ENCODE measurements at regions not wholly inside any gene's neighbourhood (a gene's known extent, or its start where the extent isn't known, plus 50 kb on each side); places are given as distances from the start of the nearest gene placed in this dataset.

DNA sequence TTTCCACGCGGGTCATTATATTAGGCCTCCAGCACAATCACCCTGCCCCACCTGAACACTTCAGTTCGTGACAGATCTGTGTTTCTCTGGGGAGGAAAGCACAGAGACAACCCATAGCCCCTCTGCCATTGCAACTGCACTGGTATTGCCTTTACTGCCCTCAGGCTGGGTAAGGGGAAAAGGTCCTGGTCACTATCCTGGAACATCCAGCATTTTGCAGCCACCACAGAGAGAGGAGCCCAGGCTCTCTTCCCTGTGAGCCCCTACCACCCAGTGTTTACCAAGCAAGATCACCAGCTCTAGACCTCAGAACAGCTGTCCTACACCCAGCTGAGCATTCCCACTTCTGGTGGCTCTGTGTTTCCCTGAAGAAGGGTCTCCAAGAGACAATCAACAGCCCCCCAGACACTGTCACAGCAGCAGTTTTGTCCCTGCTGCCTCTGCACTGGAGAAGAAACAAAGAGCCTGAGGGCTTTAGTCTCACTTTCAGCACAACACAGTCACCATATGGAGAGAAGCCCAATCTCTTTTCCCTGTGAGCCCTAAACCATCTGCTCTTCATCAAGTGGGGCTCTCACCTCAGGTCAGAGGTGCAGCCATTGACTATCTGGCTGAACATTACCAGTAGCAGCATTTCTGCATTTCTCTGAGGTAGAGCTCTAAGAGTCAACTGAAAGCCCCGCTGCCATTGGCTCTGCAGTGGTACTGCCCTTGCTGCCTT is 655.2 kb upstream of the FAM174A start:
- Histone ChIP-seq H3K9ac (ENCODE audit: insufficient read depth, low read length, poor library complexity, severe bottlenecking) (no peak overlapping the region), H3K4me2 (replicated peaks; ENCODE audit: extremely low read depth, low read length, poor library complexity, severe bottlenecking) (no peak overlapping the region), H2AFZ (ENCODE audit: insufficient read depth, low read depth, low read length, poor library complexity, severe bottlenecking) (no peak overlapping the region), H3K27ac (ENCODE audit: low read depth in 1 of 2, low read length in 2 of 2) (no peak overlapping the region), H3K4me3 (replicated peaks in 1 of 3; ENCODE audit: low read depth in 2 of 3, low read length in 3 of 3) (no peak overlapping the region), H3K79me2 (ENCODE audit: insufficient read depth, low read length) (no peaks in the 10 kb centered on the region), H3K9me3 (replicated peaks in 1 of 2; ENCODE audit: control insufficient read depth in 1 of 2, insufficient read depth in 1 of 2, low read length in 2 of 2) (no peaks in the 10 kb centered on the region), H3K4me1 (ENCODE audit: control insufficient read depth in 1 of 2, insufficient read depth in 2 of 2, low read length in 2 of 2) (no peaks in the 10 kb centered on the region), H3K36me3 (replicated peaks in 1 of 2; ENCODE audit: control insufficient read depth in 1 of 2, insufficient read depth in 2 of 2, low read length in 2 of 2) (no peaks in the 10 kb centered on the region), H3K27me3 (ENCODE audit: control insufficient read depth in 2 of 2, insufficient read depth in 2 of 2, low read length in 2 of 2) (no peaks in the 10 kb centered on the region), H4K20me1 (ENCODE audit: insufficient read depth, low read length) (no peaks in the 10 kb centered on the region)
- H3K27me3 Mint-ChIP-seq (ENCODE audit: low read depth in 3 of 3), result no peaks in the 10 kb centered on the region
- no peaks in the 10 kb centered on the region for H3K4me1 Mint-ChIP-seq
- H3K36me3 Mint-ChIP-seq, result no peaks in the 10 kb centered on the region
- H3K4me3 Mint-ChIP-seq, result no peak overlapping the region
- no peak for DNase-seq
- intact Hi-C loops (cut with micrococcal nuclease), result no loop called here
- H3K9me3 Mint-ChIP-seq, result peaks cover 0 to 4% (median 1%) of the 10 kb centered on the region in 7 donors
- TF ChIP-seq, protein P1, sequence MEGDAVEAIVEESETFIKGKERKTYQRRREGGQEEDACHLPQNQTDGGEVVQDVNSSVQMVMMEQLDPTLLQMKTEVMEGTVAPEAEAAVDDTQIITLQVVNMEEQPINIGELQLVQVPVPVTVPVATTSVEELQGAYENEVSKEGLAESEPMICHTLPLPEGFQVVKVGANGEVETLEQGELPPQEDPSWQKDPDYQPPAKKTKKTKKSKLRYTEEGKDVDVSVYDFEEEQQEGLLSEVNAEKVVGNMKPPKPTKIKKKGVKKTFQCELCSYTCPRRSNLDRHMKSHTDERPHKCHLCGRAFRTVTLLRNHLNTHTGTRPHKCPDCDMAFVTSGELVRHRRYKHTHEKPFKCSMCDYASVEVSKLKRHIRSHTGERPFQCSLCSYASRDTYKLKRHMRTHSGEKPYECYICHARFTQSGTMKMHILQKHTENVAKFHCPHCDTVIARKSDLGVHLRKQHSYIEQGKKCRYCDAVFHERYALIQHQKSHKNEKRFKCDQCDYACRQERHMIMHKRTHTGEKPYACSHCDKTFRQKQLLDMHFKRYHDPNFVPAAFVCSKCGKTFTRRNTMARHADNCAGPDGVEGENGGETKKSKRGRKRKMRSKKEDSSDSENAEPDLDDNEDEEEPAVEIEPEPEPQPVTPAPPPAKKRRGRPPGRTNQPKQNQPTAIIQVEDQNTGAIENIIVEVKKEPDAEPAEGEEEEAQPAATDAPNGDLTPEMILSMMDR (IDR thresholded peaks at IDR 0.05), result no peak
- peak overlapping the region in 2 of 7 donors; percentile 41 to 46 for H3K27ac Mint-ChIP-seq
- WGBS (ENCODE audit: insufficient coverage), result no CpG with 5 or more reads among the region's 4 CpGs

DNA sequence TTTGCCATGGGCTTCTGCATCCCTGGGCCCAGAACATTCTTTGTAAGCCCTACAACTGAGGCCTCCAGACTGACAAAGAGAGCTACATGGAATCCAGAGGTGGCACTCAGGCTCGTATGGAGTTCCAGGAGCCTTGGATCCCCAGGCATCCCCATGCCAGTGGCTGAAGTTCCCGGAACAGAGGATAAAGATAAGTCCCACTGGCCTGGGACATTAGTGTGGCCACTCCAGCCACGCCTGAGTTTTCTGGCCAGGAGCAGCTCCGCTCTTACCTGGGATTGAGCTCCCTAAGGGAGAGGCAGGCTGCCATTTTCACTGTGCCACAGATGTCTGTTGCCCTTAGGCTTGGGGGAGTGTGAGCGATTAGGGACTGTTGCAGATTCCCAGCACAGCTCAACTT is 656.3 kb upstream of the FAM174A start:
- Mint-ChIP-seq H3K4me1 (no peaks in the 10 kb centered on the region), H3K27me3 (ENCODE audit: low read depth in 3 of 3) (no peaks in the 10 kb centered on the region), H3K4me3 (no peak overlapping the region), H3K27ac (no peak overlapping the region), H3K9me3 (peaks cover 0 to 4% (median 1%) of the 10 kb centered on the region in 7 donors), H3K36me3 (no peaks in the 10 kb centered on the region)
- TF ChIP-seq, protein P1 (IDR thresholded peaks at IDR 0.05), result no peak
- H3K9ac ChIP-seq (ENCODE audit: insufficient read depth, low read length, poor library complexity, severe bottlenecking), result no peak overlapping the region
- 88% methylated on average over 4 of the region's 5 CpGs for WGBS (ENCODE audit: insufficient coverage)
- H2AFZ ChIP-seq (ENCODE audit: insufficient read depth, low read depth, low read length, poor library complexity, severe bottlenecking), result no peak overlapping the region
- H3K4me2 ChIP-seq (replicated peaks; ENCODE audit: extremely low read depth, low read length, poor library complexity, severe bottlenecking), result no peak overlapping the region
- no peak overlapping the region for H3K4me3 ChIP-seq (replicated peaks in 1 of 3; ENCODE audit: low read depth in 2 of 3, low read length in 3 of 3)
- no peaks in the 10 kb centered on the region for H3K79me2 ChIP-seq (ENCODE audit: insufficient read depth, low read length)
- no peaks in the 10 kb centered on the region for H4K20me1 ChIP-seq (ENCODE audit: insufficient read depth, low read length)
- no peaks in the 10 kb centered on the region for H3K4me1 ChIP-seq (ENCODE audit: control insufficient read depth in 1 of 2, insufficient read depth in 2 of 2, low read length in 2 of 2)
- DNase-seq, result no peak
- no peaks in the 10 kb centered on the region for H3K27me3 ChIP-seq (ENCODE audit: control insufficient read depth in 2 of 2, insufficient read depth in 2 of 2, low read length in 2 of 2)
- H3K36me3 ChIP-seq (replicated peaks in 1 of 2; ENCODE audit: control insufficient read depth in 1 of 2, insufficient read depth in 2 of 2, low read length in 2 of 2), result no peaks in the 10 kb centered on the region
- intact Hi-C loops (cut with micrococcal nuclease), result no loop called here
- H3K27ac ChIP-seq (ENCODE audit: low read depth in 1 of 2, low read length in 2 of 2), result no peak overlapping the region
- no peaks in the 10 kb centered on the region for H3K9me3 ChIP-seq (replicated peaks in 1 of 2; ENCODE audit: control insufficient read depth in 1 of 2, insufficient read depth in 1 of 2, low read length in 2 of 2)
